Lung (tissue), 11 donors: ENCODE measurements at regions not wholly inside any gene's neighbourhood (a gene's known extent, or its start where the extent isn't known, plus 50 kb on each side); places are given as distances from the start of the nearest gene placed in this dataset.

Source experiments
- ATAC-seq: fragments of 200-7000 bp; cut with Tn5 transposase; one replicate; pipeline ENCODE4 v1.9.1; 2020; ENCODE audit warnings: moderate number of reproducible peaks; ENCODE audit not compliant: insufficient read depth, low FRiP score
- DNase-seq, 3 donors: peaks; one replicate each; pipeline ENCODE4 v3.0.0-alpha.2; 2013 to 2017
- H3K27ac ChIP-seq, 2 donors: one replicate each; pipeline ENCODE4 v1.5.1; 2013; ENCODE audit warnings: mild to moderate bottlenecking in 2 of 2, moderate library complexity in 2 of 2, control low read depth in 1 of 2, inconsistent platforms in 1 of 2, low read depth in 1 of 2, low read length in 1 of 2
- H3K27me3 ChIP-seq, 3 donors: one replicate each; pipeline ENCODE4 v1.5.1; 2013; ENCODE audit warnings: low read length in 2 of 3; ENCODE audit not compliant: control insufficient read depth in 3 of 3, insufficient read depth in 3 of 3
- H3K36me3 ChIP-seq, 4 donors: one replicate each; pipeline ENCODE4 v1.5.1; 2013; ENCODE audit warnings: low read length in 4 of 4, mild to moderate bottlenecking in 1 of 4, moderate library complexity in 1 of 4; ENCODE audit not compliant: control insufficient read depth in 4 of 4, insufficient read depth in 4 of 4
- H3K4me1 ChIP-seq, 5 donors: one replicate each; pipeline ENCODE4 v1.5.1; 2013; ENCODE audit warnings: low read length in 5 of 5, mild to moderate bottlenecking in 2 of 5, moderate library complexity in 1 of 5; ENCODE audit not compliant: control insufficient read depth in 5 of 5, insufficient read depth in 5 of 5
- H3K4me3 ChIP-seq: one replicate; pipeline ENCODE4 v1.5.1; 2013; ENCODE audit warnings: mild to moderate bottlenecking, control low read depth, moderate library complexity
- H3K9ac ChIP-seq, 2 donors: one replicate each; pipeline ENCODE4 v1.5.1; 2013; ENCODE audit warnings: low read length in 2 of 2, control low read depth in 1 of 2; ENCODE audit not compliant: insufficient read depth in 1 of 2
- H3K9me3 ChIP-seq, 4 donors: one replicate each; pipeline ENCODE4 v1.5.1; 2013; ENCODE audit warnings: low read length in 3 of 4, mild to moderate bottlenecking in 1 of 4, moderate library complexity in 1 of 4; ENCODE audit not compliant: control insufficient read depth in 4 of 4, insufficient read depth in 3 of 4
- CTCF ChIP-seq: IDR thresholded peaks from 2 replicates; pipeline ENCODE4 v1.5.1; 2012; ENCODE audit warnings: mild to moderate bottlenecking; ENCODE audit errors: control extremely low read depth, extremely low read depth
- WGBS, 2 donors: extraction: QIAGEN DNeasy Blood & Tissue Kit; methylation state at CpG; one replicate each; pipeline ENCODE4 v1.1.7; 2013; 5-methylcytosine and 5-hydroxymethylcytosine counted together
- donor health status: control.
- donor health status: control.
- donor health status: Bipolar disorder and iron deficiency.
- donor health status: healthy.
- donor health status: DM: yes; HTN: yes; CAD: no.

- 66 to 71% methylated on average over 4 of the region's 4 CpGs for WGBS, 2 donors
- Histone ChIP-seq H3K27me3 (peaks cover 0 to 3% (median 0%) of the 10 kb centered on the region in 3 donors), H3K9ac (no peak overlapping the region), H3K36me3 (no peaks in the 10 kb centered on the region), H3K9me3 (no peaks in the 10 kb centered on the region), H3K4me1 (no peaks in the 10 kb centered on the region), H3K27ac (no peak overlapping the region), H3K4me3 (no peak overlapping the region)
- ATAC-seq, result no peak
- DNase-seq, result no peak
- no peak for TF ChIP-seq CTCF
These were observed 56.9 kb upstream of the ALKAL2 start for GRCh38 chr2:344811-345210.

GRCh38 chr2:343355-343754, 55.5 kb upstream of the ALKAL2 start:
- Histone ChIP-seq H3K36me3 (no peaks in the 10 kb centered on the region), H3K27ac (no peak overlapping the region), H3K9me3 (peaks cover 0 to 7% (median 3%) of the 10 kb centered on the region in 4 donors), H3K9ac (no peak overlapping the region), H3K4me1 (no peaks in the 10 kb centered on the region), H3K27me3 (peaks cover 0 to 3% (median 0%) of the 10 kb centered on the region in 3 donors), H3K4me3 (no peak overlapping the region)
- 79 to 82% methylated on average over 5 of the region's 5 CpGs for WGBS, 2 donors
- TF ChIP-seq CTCF, result no peak
- DNase-seq, result no peak
- ATAC-seq, result no peak

GRCh38 chr2:341912-342311, 54.0 kb upstream of the ALKAL2 start:
- Histone ChIP-seq H3K4me1 (no peaks in the 10 kb centered on the region), H3K27me3 (peaks cover 0 to 3% (median 0%) of the 10 kb centered on the region in 3 donors), H3K9me3 (peaks cover 0 to 15% (median 7%) of the 10 kb centered on the region in 4 donors), H3K4me3 (no peak overlapping the region), H3K9ac (no peak overlapping the region), H3K27ac (no peak overlapping the region), H3K36me3 (no peaks in the 10 kb centered on the region)
- WGBS, 2 donors, result 83 to 84% methylated on average over 2 of the region's 2 CpGs
- DNase-seq, result no peak
- ATAC-seq, result no peak
- no peak for TF ChIP-seq CTCF

- Histone ChIP-seq H3K36me3 (no peaks in the 10 kb centered on the region), H3K4me1 (no peaks in the 10 kb centered on the region), H3K4me3 (no peak overlapping the region), H3K9me3 (peaks cover 0 to 23% (median 10%) of the 10 kb centered on the region in 4 donors), H3K27me3 (peaks cover 0 to 3% (median 0%) of the 10 kb centered on the region in 3 donors), H3K27ac (no peak overlapping the region), H3K9ac (no peak overlapping the region)
- ATAC-seq (no peak), DNase-seq (no peak)
- TF ChIP-seq CTCF, result no peak
- 76 to 81% methylated on average over 9 of the region's 9 CpGs for WGBS, 2 donors
These were observed 53.2 kb upstream of the ALKAL2 start for GRCh38 chr2:341017-341542.
